ENCODE measurements at regions not wholly inside any gene's neighbourhood (a gene's known extent, or its start where the extent isn't known, plus 50 kb on each side); places are given as distances from the start of the nearest gene placed in this dataset.
"Not testable (repeated sequence)": the region's sequence is repeated elsewhere in the genome, so short reads cannot be mapped to it uniquely, and the experiment has no call there.

DNA sequence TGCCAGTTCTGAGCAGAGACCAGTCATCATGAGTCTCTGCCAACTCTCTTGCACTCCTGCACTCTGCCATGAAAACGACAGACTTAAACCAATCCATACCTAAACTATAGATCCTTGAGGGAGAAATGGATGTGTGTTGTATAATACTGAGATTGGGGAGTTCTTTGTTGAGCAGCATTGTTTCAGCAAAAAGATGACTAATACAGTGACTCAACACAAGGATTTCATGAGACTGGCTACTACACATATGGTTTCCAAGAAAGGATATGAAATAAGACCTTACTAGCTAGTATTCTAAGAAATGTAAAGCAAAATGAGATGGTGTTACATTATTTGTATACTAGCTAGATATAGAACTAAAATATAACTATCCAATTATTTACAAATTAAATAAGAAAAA, 53.5 kb upstream of the SEC22B start:
- H3K36me3 ChIP-seq (ENCODE audit: control insufficient read depth in 4 of 4, insufficient read depth in 4 of 4, low read length in 3 of 4); POLR2A ChIA-PET; DNase-seq; H3K9me3 ChIP-seq (ENCODE audit: control extremely low read depth in 1 of 5, control insufficient read depth in 4 of 5, insufficient read depth in 2 of 5, low read depth in 1 of 5, low read length in 4 of 5); H3K4me3 ChIP-seq (ENCODE audit: control insufficient read depth in 1 of 7, extremely low read depth in 1 of 7, insufficient read depth in 4 of 7, low read depth in 2 of 7, low read length in 6 of 7); H3K27ac ChIP-seq (ENCODE audit: insufficient read depth in 1 of 2, low read depth in 1 of 2, low read length in 2 of 2, poor library complexity in 1 of 2, severe bottlenecking in 2 of 2); H3K27me3 ChIP-seq (replicated peaks in 2 of 5; ENCODE audit: control insufficient read depth in 4 of 5, insufficient read depth in 5 of 5, low read length in 4 of 5); CTCF ChIA-PET; H3K4me1 ChIP-seq (ENCODE audit: control extremely low read depth in 1 of 4, control insufficient read depth in 4 of 4, insufficient read depth in 4 of 4, low read length in 3 of 4): not testable (repeated sequence)
- no CpG with 5 or more reads among the region's 1 CpG for WGBS (ENCODE audit: insufficient coverage)

Data from common myeloid progenitor, CD34-positive (primary cell).